Fibroblast of lung (primary cell): ENCODE measurements at regions not wholly inside any gene's neighbourhood (a gene's known extent, or its start where the extent isn't known, plus 50 kb on each side); places are given as distances from the start of the nearest gene placed in this dataset.

Experiments used
- DNase-seq, 2 donors: peaks; one replicate each; pipeline versions ENCODE4 v3.0.0 to v3.0.0-alpha.2; 2010; ENCODE audit warnings: low read depth in 2 of 2
- H2AFZ ChIP-seq: 2 replicates; pipeline ENCODE4 v1.5.1; 2012; ENCODE audit warnings: low read length, control low read depth, inconsistent platforms
- H3K27ac ChIP-seq: 2 replicates; pipeline ENCODE4 v1.5.1; 2011; ENCODE audit warnings: low read length, control low read depth; ENCODE audit not compliant: insufficient read depth
- H3K27me3 ChIP-seq: 2 replicates; pipeline ENCODE4 v1.5.1; 2011; ENCODE audit warnings: mild to moderate bottlenecking, low read length; ENCODE audit not compliant: control insufficient read depth, insufficient read depth
- H3K36me3 ChIP-seq: 2 replicates; pipeline ENCODE4 v1.5.1; 2011; ENCODE audit warnings: low read length; ENCODE audit not compliant: control insufficient read depth, insufficient read depth
- H3K4me1 ChIP-seq: 2 replicates; pipeline ENCODE4 v1.5.1; 2011; ENCODE audit warnings: low read length; ENCODE audit not compliant: control insufficient read depth, insufficient read depth; ENCODE audit errors: extremely low read depth
- H3K4me2 ChIP-seq: 2 replicates; pipeline ENCODE4 v1.5.1; 2011; ENCODE audit warnings: low read length, control low read depth; ENCODE audit not compliant: insufficient read depth; ENCODE audit errors: extremely low read depth
- H3K4me3 ChIP-seq, 4 experiments: fragments of 200-600 bp in 1 of 4; sonication (generic) in 1 of 4; replicated peaks in 1 of 4; 2 replicates each; pipeline ENCODE4 v1.5.1; 2011 to 2016; ENCODE audit warnings: low read length in 4 of 4, low read depth in 3 of 4, mild to moderate bottlenecking in 3 of 4, control low read depth in 2 of 4, inconsistent platforms in 1 of 4, mixed read lengths in 1 of 4; ENCODE audit not compliant: insufficient read depth in 1 of 4; ENCODE audit errors: control extremely low read depth in 1 of 4
- H3K79me2 ChIP-seq: 2 replicates; pipeline ENCODE4 v1.5.1; 2012; ENCODE audit warnings: mild to moderate bottlenecking, low read length, inconsistent platforms; ENCODE audit not compliant: control insufficient read depth, insufficient read depth
- H3K9ac ChIP-seq: 2 replicates; pipeline ENCODE4 v1.5.1; 2011; ENCODE audit warnings: mild to moderate bottlenecking, low read length, control low read depth; ENCODE audit not compliant: insufficient read depth
- H3K9me3 ChIP-seq: 2 replicates; pipeline ENCODE4 v1.5.1; 2012; ENCODE audit warnings: low read depth, low read length; ENCODE audit not compliant: control insufficient read depth, insufficient read depth
- H4K20me1 ChIP-seq: 2 replicates; pipeline ENCODE4 v1.5.1; 2011; ENCODE audit warnings: low read length; ENCODE audit not compliant: control insufficient read depth, insufficient read depth; ENCODE audit errors: extremely low read depth
- EZH2 ChIP-seq: IDR thresholded peaks from 2 replicates; pipeline ENCODE4 v1.5.1; 2012; ENCODE audit warnings: low read length, control low read depth, mild to moderate bottlenecking; ENCODE audit errors: missing control alignments
- TF ChIP-seq, protein P1 (sequence below), 2 donors: IDR thresholded peaks in 1 of 2; conservative IDR thresholded peaks in 1 of 2; 1 replicate in 1 of 2; 2 replicates in 1 of 2; pipeline ENCODE4 v1.5.1; 2011 to 2012; ENCODE audit warnings: low read length in 2 of 2, control low read depth in 1 of 2, inconsistent platforms in 1 of 2, low read depth in 1 of 2, mild to moderate bottlenecking in 1 of 2

DNA sequence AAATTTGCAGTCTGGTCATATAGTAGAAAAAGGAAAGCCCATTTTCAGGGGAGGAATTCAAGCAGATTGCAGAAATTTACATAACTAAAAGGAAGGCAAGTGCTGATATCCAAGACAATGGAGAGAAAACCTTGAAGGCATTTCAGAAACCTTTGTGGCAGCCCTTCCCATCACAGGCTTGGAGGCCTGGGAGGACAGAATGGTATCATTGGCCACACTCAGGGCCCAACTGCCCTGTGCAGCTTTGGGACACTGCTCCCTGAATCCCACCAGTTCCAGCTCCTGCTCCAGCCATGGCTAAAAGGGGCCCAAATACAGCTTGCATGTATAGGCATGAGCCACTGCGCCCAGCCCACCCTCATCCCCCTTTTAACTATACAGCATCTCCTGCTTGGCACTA is 81.1 kb upstream of the NYAP2 start:
- Histone ChIP-seq H3K9me3 (no peaks in the 10 kb centered on the region), H3K79me2 (no peaks in the 10 kb centered on the region), H4K20me1 (no peaks in the 10 kb centered on the region), H3K4me3 (no peak overlapping the region), H3K27me3 (no peaks in the 10 kb centered on the region), H3K9ac (no peak overlapping the region), H3K27ac (no peak overlapping the region), H3K4me2 (no peak overlapping the region), H2AFZ (no peak overlapping the region), H3K4me1 (no peaks in the 10 kb centered on the region), H3K36me3 (no peaks in the 10 kb centered on the region)
- no peak for TF ChIP-seq EZH2
- TF ChIP-seq, protein P1, sequence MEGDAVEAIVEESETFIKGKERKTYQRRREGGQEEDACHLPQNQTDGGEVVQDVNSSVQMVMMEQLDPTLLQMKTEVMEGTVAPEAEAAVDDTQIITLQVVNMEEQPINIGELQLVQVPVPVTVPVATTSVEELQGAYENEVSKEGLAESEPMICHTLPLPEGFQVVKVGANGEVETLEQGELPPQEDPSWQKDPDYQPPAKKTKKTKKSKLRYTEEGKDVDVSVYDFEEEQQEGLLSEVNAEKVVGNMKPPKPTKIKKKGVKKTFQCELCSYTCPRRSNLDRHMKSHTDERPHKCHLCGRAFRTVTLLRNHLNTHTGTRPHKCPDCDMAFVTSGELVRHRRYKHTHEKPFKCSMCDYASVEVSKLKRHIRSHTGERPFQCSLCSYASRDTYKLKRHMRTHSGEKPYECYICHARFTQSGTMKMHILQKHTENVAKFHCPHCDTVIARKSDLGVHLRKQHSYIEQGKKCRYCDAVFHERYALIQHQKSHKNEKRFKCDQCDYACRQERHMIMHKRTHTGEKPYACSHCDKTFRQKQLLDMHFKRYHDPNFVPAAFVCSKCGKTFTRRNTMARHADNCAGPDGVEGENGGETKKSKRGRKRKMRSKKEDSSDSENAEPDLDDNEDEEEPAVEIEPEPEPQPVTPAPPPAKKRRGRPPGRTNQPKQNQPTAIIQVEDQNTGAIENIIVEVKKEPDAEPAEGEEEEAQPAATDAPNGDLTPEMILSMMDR (conservative IDR thresholded peaks at IDR 0.05 in 1 of 2, IDR thresholded peaks at IDR 0.05 in 1 of 2; ENCODE audit: low read depth in 1 of 2, low read length in 2 of 2) = no peak
- DNase-seq = no peak

DNA sequence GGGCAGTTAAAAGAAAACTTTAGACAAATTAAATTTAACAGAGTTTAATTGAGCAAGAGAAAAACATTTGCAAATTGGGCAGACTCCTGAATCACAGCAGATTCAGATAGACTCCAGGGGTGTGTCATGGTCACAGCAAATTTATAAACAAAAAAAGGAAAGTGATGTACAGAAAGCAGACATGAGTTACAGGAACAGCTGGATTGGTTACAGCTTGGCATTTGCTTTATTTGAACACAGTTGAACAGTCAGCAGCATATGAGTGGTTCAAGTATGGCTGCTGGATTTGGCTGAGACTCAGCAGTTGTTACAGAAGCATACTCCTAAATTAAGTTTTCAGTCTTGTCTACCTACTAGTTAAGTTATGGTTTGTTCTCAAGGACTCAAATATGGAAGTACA is 82.3 kb upstream of the NYAP2 start:
- no peak for TF ChIP-seq EZH2
- TF ChIP-seq, protein P1 (conservative IDR thresholded peaks at IDR 0.05 in 1 of 2, IDR thresholded peaks at IDR 0.05 in 1 of 2; ENCODE audit: low read depth in 1 of 2, low read length in 2 of 2) = no peak
- H2AFZ ChIP-seq = no peak overlapping the region

DNA sequence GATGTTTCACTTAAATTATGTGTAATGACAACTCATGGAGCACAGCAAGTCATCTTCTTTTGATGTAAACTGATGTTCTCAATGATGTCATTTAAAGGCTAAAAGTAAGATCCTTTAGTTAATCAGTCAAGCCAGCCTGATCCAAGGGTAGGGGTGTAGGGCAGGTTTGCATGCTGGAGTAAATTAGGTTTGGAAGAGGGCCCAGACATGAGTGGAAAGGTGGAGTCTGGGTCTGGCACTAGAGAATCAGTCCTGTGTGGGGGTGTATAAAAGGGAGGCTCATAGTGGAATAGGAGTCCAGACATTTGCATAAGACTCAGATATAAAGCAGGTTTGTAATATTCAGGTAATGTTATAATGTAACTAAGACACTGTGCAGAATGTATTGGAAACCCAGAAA is 88.8 kb upstream of the NYAP2 start:
- H3K4me3 ChIP-seq = no peak overlapping the region
- no peaks in the 10 kb centered on the region for H3K36me3 ChIP-seq
- H3K79me2 ChIP-seq = no peaks in the 10 kb centered on the region
- H3K4me2 ChIP-seq = no peak overlapping the region
- TF ChIP-seq, protein P1 (conservative IDR thresholded peaks at IDR 0.05 in 1 of 2, IDR thresholded peaks at IDR 0.05 in 1 of 2; ENCODE audit: low read depth in 1 of 2, low read length in 2 of 2) = no peak
- no peak for TF ChIP-seq EZH2
- no peak overlapping the region for H3K9ac ChIP-seq
- no peaks in the 10 kb centered on the region for H4K20me1 ChIP-seq
- no peak for DNase-seq
- H3K27me3 ChIP-seq = no peaks in the 10 kb centered on the region
- no peak overlapping the region for H2AFZ ChIP-seq
- H3K4me1 ChIP-seq = no peaks in the 10 kb centered on the region
- H3K27ac ChIP-seq = no peak overlapping the region
- H3K9me3 ChIP-seq = no peaks in the 10 kb centered on the region

More for the DNA sequence above, 82.3 kb upstream of the NYAP2 start:
- Histone ChIP-seq H3K36me3 (no peaks in the 10 kb centered on the region), H4K20me1 (no peaks in the 10 kb centered on the region), H3K9me3 (no peaks in the 10 kb centered on the region), H3K4me2 (no peak overlapping the region), H3K4me1 (no peaks in the 10 kb centered on the region), H3K9ac (no peak overlapping the region), H3K79me2 (no peaks in the 10 kb centered on the region), H3K4me3 (no peak overlapping the region), H3K27ac (no peak overlapping the region), H3K27me3 (no peaks in the 10 kb centered on the region)
- DNase-seq = no peak
